OCI-LY1 (cell line): ENCODE measurements at regions not wholly inside any gene's neighbourhood (a gene's known extent, or its start where the extent isn't known, plus 50 kb on each side); places are given as distances from the start of the nearest gene placed in this dataset.

ENCODE experiments used
- EZH2 ChIP-seq: fragments of 200-600 bp; sonication (generic), shearing (Covaris generic); IDR thresholded peaks from 2 replicates; pipeline ENCODE4 v1.8.0; 2017; ENCODE audit warnings: borderline replicate concordance, mixed run types, mild to moderate bottlenecking, antibody characterized with exemption, low read length, moderate library complexity, mixed read lengths
- TF ChIP-seq, protein P1 (sequence below): fragments of 200-600 bp; sonication (generic), shearing (Covaris generic); IDR thresholded peaks from 2 replicates; pipeline ENCODE4 v1.5.1; 2017; ENCODE audit warnings: mild to moderate bottlenecking, antibody characterized with exemption, low read length, moderate library complexity, mixed read lengths

DNA sequence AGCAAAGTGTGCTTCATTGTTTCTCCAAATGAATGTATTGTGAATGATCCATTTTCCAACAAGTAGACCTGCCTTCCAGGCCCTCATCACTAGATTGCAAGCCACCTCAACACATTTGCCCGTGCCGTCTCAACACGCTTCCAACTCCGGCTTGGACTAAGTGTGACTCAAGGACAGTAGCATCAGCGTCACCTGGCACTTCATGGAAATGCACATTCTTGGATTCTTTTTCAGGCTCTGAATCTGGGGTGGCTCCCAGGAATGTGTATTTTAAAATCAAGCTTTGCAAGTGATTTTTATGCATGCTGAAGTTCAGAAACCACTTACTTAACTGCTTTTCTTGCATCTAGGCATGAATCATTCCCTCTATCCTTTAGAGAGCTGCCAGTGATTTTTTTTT, 129.6 kb upstream of the EEF1E1 start:
- TF ChIP-seq, protein P1, sequence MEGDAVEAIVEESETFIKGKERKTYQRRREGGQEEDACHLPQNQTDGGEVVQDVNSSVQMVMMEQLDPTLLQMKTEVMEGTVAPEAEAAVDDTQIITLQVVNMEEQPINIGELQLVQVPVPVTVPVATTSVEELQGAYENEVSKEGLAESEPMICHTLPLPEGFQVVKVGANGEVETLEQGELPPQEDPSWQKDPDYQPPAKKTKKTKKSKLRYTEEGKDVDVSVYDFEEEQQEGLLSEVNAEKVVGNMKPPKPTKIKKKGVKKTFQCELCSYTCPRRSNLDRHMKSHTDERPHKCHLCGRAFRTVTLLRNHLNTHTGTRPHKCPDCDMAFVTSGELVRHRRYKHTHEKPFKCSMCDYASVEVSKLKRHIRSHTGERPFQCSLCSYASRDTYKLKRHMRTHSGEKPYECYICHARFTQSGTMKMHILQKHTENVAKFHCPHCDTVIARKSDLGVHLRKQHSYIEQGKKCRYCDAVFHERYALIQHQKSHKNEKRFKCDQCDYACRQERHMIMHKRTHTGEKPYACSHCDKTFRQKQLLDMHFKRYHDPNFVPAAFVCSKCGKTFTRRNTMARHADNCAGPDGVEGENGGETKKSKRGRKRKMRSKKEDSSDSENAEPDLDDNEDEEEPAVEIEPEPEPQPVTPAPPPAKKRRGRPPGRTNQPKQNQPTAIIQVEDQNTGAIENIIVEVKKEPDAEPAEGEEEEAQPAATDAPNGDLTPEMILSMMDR, result no peak
- no peak for TF ChIP-seq EZH2
